GM12891 (cell line): ENCODE measurements at regions not wholly inside any gene's neighbourhood (a gene's known extent, or its start where the extent isn't known, plus 50 kb on each side); places are given as distances from the start of the nearest gene placed in this dataset.

ENCODE experiments used
- POLR2A ChIP-seq: IDR thresholded peaks from 2 replicates; pipeline ENCODE4 v1.6.1; 2011; ENCODE audit warnings: low read depth, low read length, control low read depth
- POLR2AphosphoS5 ChIP-seq: IDR thresholded peaks from 2 replicates; pipeline ENCODE4 v1.6.1; 2011; ENCODE audit warnings: low read depth, low read length, control low read depth
- POU2F2 ChIP-seq: IDR thresholded peaks from 2 replicates; pipeline ENCODE4 v1.6.1; 2011; ENCODE audit warnings: low read depth, mild to moderate bottlenecking, control low read depth, low read length, moderate library complexity
- SPI1 ChIP-seq: IDR thresholded peaks from 2 replicates; pipeline ENCODE4 v1.6.1; 2011; ENCODE audit warnings: low read depth, low read length, control low read depth
- TAF1 ChIP-seq: IDR thresholded peaks from 2 replicates; pipeline ENCODE4 v1.6.1; 2011; ENCODE audit warnings: low read depth, low read length, control low read depth

DNA sequence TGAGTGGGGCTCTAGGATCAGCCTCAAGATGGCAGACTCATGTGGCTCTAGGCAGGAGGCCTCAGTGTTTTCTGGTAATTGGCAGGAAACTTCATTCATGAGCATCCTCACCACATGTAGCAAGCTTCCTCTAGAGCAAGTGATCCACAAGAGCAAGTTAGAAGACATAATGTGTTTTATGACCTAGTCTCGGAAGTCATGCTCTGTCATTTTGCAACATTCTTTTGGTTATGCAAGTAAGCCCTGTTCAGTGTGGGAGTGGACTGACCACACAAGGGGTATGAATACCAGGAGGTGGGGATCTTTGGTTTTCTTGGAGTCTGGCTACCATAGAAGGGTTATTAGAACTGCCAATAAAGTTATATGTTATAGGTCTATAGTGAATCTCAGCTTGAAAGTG, 66.8 kb upstream of the STK39 start:
- TF ChIP-seq SPI1 (no peak), POU2F2 (no peak), POLR2A (no peak), POLR2AphosphoS5 (no peak), TAF1 (no peak)
